RWPE2 (cell line): ENCODE measurements at regions not wholly inside any gene's neighbourhood (a gene's known extent, or its start where the extent isn't known, plus 50 kb on each side); places are given as distances from the start of the nearest gene placed in this dataset.

ENCODE experiments used
- ATAC-seq: fragments of 200-7000 bp; cut with Tn5 transposase; 3 replicates; pipeline ENCODE4 v1.9.1; 2021; ENCODE audit warnings: low read depth
- DNase-seq: peaks from one replicate; pipeline ENCODE4 v3.0.0-alpha.2; 2020; ENCODE audit warnings: low spot score
- H3K27ac ChIP-seq: fragments of 450-650 bp; 2 replicates; pipeline ENCODE4 v1.5.1; 2017; ENCODE audit warnings: mild to moderate bottlenecking; ENCODE audit not compliant: poor library complexity, severe bottlenecking
- H3K27me3 ChIP-seq: fragments of 250-450 bp; sonication (Bioruptor Pico); 2 replicates; pipeline ENCODE4 v1.5.1; 2021; ENCODE audit warnings: mild to moderate bottlenecking, moderate library complexity; ENCODE audit not compliant: insufficient read depth, poor library complexity, severe bottlenecking
- H3K36me3 ChIP-seq: fragments of 250-450 bp; sonication (Bioruptor Pico); 2 replicates; pipeline ENCODE4 v1.5.1; 2020; ENCODE audit warnings: low read depth, mild to moderate bottlenecking, moderate library complexity
- H3K4me1 ChIP-seq: fragments of 250-450 bp; sonication (Bioruptor Pico); 2 replicates; pipeline ENCODE4 v1.5.1; 2021; ENCODE audit warnings: mild to moderate bottlenecking, moderate library complexity; ENCODE audit not compliant: insufficient read depth, poor library complexity, severe bottlenecking
- H3K4me3 ChIP-seq: fragments of 250-450 bp; sonication (Bioruptor Pico); 2 replicates; pipeline ENCODE4 v1.5.1; 2021; ENCODE audit warnings: mild to moderate bottlenecking, moderate library complexity; ENCODE audit not compliant: severe bottlenecking
- H3K9me3 ChIP-seq: fragments of 250-450 bp; sonication (Bioruptor Pico); 2 replicates; pipeline ENCODE4 v1.5.1; 2021; ENCODE audit warnings: mild to moderate bottlenecking, moderate library complexity; ENCODE audit not compliant: severe bottlenecking
- TF ChIP-seq, protein P1 (sequence below): fragments of 450-650 bp; IDR thresholded peaks from one replicate; pipeline ENCODE4 v1.5.1; 2017; ENCODE audit warnings: mild to moderate bottlenecking, moderate library complexity; ENCODE audit not compliant: poor library complexity, severe bottlenecking

- TF ChIP-seq, protein P1, sequence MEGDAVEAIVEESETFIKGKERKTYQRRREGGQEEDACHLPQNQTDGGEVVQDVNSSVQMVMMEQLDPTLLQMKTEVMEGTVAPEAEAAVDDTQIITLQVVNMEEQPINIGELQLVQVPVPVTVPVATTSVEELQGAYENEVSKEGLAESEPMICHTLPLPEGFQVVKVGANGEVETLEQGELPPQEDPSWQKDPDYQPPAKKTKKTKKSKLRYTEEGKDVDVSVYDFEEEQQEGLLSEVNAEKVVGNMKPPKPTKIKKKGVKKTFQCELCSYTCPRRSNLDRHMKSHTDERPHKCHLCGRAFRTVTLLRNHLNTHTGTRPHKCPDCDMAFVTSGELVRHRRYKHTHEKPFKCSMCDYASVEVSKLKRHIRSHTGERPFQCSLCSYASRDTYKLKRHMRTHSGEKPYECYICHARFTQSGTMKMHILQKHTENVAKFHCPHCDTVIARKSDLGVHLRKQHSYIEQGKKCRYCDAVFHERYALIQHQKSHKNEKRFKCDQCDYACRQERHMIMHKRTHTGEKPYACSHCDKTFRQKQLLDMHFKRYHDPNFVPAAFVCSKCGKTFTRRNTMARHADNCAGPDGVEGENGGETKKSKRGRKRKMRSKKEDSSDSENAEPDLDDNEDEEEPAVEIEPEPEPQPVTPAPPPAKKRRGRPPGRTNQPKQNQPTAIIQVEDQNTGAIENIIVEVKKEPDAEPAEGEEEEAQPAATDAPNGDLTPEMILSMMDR = no peak
- Histone ChIP-seq H3K4me1 (no peaks in the 10 kb centered on the region), H3K4me3 (no peak overlapping the region), H3K36me3 (no peaks in the 10 kb centered on the region), H3K27ac (no peak overlapping the region), H3K9me3 (no peaks in the 10 kb centered on the region), H3K27me3 (no peaks in the 10 kb centered on the region)
- ATAC-seq (no peak), DNase-seq (no peak)
These were observed 398.7 kb downstream of the BUD13 start for GRCh38 chr11:116374085-116374484.

- Histone ChIP-seq H3K27me3 (no peaks in the 10 kb centered on the region), H3K4me3 (no peak overlapping the region), H3K36me3 (no peaks in the 10 kb centered on the region), H3K9me3 (no peaks in the 10 kb centered on the region), H3K4me1 (no peaks in the 10 kb centered on the region), H3K27ac (no peak overlapping the region)
- DNase-seq = no peak
- TF ChIP-seq, protein P1 = no peak
- ATAC-seq = peak; percentile 38; the same call in 2 of the 3 replicates
These were observed 399.5 kb downstream of the BUD13 start for GRCh38 chr11:116373104-116373944.

- ATAC-seq = no peak
These were observed 401.6 kb downstream of the BUD13 start for GRCh38 chr11:116371146-116371545.

DNA sequence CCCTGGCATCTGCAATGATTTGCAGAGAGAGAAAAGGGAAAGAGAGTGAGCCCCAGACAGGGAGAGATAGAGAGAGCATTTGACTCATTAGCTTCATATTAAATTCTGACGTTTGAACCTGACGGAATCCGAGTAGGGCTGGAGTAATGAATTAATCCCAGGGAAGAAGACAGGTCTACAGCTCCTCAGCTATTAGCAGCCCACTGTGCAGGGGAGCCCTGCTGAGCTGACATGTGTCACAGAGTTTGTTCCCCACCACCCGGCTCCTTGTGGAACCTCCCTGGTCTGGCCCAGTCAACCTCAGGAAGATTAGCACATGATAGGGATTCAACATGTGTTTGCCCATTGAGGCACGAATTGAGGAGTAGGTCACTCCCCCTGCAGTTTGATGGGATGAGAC, 404.0 kb downstream of the BUD13 start:
- no peaks in the 10 kb centered on the region for H3K36me3 ChIP-seq
- H3K27me3 ChIP-seq = no peaks in the 10 kb centered on the region
- no peaks in the 10 kb centered on the region for H3K9me3 ChIP-seq
- TF ChIP-seq, protein P1 = no peak
- H3K27ac ChIP-seq = no peak overlapping the region
- H3K4me1 ChIP-seq = peaks cover 3% of the 10 kb centered on the region
- no peak for ATAC-seq
- no peak for DNase-seq
- no peak overlapping the region for H3K4me3 ChIP-seq

More at GRCh38 chr11:116371146-116371545, 401.6 kb downstream of the BUD13 start:
- no peak for DNase-seq
- H3K4me1 ChIP-seq = peaks cover 3% of the 10 kb centered on the region
- no peak overlapping the region for H3K4me3 ChIP-seq
- H3K36me3 ChIP-seq = no peaks in the 10 kb centered on the region
- H3K27me3 ChIP-seq = no peaks in the 10 kb centered on the region
- H3K9me3 ChIP-seq = no peaks in the 10 kb centered on the region
- H3K27ac ChIP-seq = no peak overlapping the region
- TF ChIP-seq, protein P1 = no peak
